K562 (cell line): ENCODE measurements at regions not wholly inside any gene's neighbourhood (a gene's known extent, or its start where the extent isn't known, plus 50 kb on each side); places are given as distances from the start of the nearest gene placed in this dataset.
A peak's percentile ranks its signal among the peaks of the same experiment; 100 is the strongest.

Experiments used
- ATAC-seq: fragments of 200-7000 bp; cut with Tn5 transposase; 3 replicates; pipeline ENCODE4 v1.9.1; 2020; ENCODE audit warnings: moderate library complexity
- BruUV-seq: library from RNA; stranded (reverse); fragments of 400-500 nt; replicated peaks from 2 replicates; lab custom pipeline; 2021; lab: Mats Ljungman, UMichigan
- CTCF ChIA-PET: fragments of 300-600 bp; formaldehyde crosslinking; extraction: SDS; loops from one replicate; lab custom pipeline; 2021; ENCODE audit warnings: low intra/inter-chr PET ratio; lab: Yijun Ruan, JAX
- POLR2A ChIA-PET: fragments of 300-600, 350-650 bp; sonication (Branson Sonifier 250); formaldehyde crosslinking; extraction: SDS; loops from one replicate; lab custom pipeline; 2021; ENCODE audit warnings: antibody characterized with exemption, inconsistent platforms; lab: Yijun Ruan, JAX
- DNase-seq, 4 experiments: peaks; one replicate each; pipeline versions ENCODE4 v3.0.0 to v3.0.0-alpha.2; 2011 to 2018; ENCODE audit warnings: low spot score in 3 of 4, mixed read lengths in 3 of 4; ENCODE audit errors: extremely low read depth in 1 of 4
- FAIRE-seq: peaks from 2 replicates; lab custom pipeline; 2011; peaks lifted over from hg19 to GRCh38; lab: Jason Lieb, UNC
- H2AFZ ChIP-seq: 2 replicates; pipeline ENCODE4 v1.6.0; 2011; ENCODE audit warnings: low read depth, low read length, control low read depth, inconsistent platforms
- H3K27ac ChIP-seq: fragments of 200-600 bp; 3 replicates; pipeline ENCODE4 v1.8.0; 2011; ENCODE audit warnings: low read depth, mild to moderate bottlenecking, control low read depth, inconsistent platforms, low read length, moderate library complexity, mixed read lengths; ENCODE audit errors: extremely low read depth
- H3K27me3 ChIP-seq, 2 experiments: fragments of 300-600 bp in 1 of 2; 2 replicates in 1 of 2; 3 replicates in 1 of 2; pipeline versions ENCODE4 v1.6.0 to v1.8.0; 2011; ENCODE audit warnings: inconsistent platforms in 2 of 2, low read length in 2 of 2, mild to moderate bottlenecking in 1 of 2, mixed read lengths in 1 of 2, moderate library complexity in 1 of 2; ENCODE audit not compliant: control insufficient read depth in 2 of 2, insufficient read depth in 2 of 2
- H3K36me3 ChIP-seq: fragments of 300-600 bp; 3 replicates; pipeline ENCODE4 v1.8.0; 2011; ENCODE audit warnings: mild to moderate bottlenecking, low read length, inconsistent platforms; ENCODE audit not compliant: control insufficient read depth, insufficient read depth
- H3K4me1 ChIP-seq, 2 experiments: fragments of 200-600 bp in 1 of 2; replicated peaks in 1 of 2; 2 replicates in 1 of 2; 3 replicates in 1 of 2; pipeline versions ENCODE4 v1.5.1 to v1.8.0; 2011; ENCODE audit warnings: inconsistent platforms in 2 of 2, low read length in 2 of 2, mild to moderate bottlenecking in 1 of 2, mixed read lengths in 1 of 2, moderate library complexity in 1 of 2; ENCODE audit not compliant: control insufficient read depth in 2 of 2, insufficient read depth in 2 of 2
- H3K4me2 ChIP-seq: 2 replicates; pipeline ENCODE4 v1.6.1; 2011; ENCODE audit warnings: low read length, control low read depth, inconsistent platforms, mixed read lengths; ENCODE audit not compliant: insufficient read depth
- H3K4me3 ChIP-seq: fragments of 200-600 bp; sonication (generic), shearing (Covaris generic); 2 replicates; pipeline ENCODE4 v1.5.1; 2016; ENCODE audit warnings: control low read depth, inconsistent platforms
- H3K79me2 ChIP-seq: fragments of 200-600 bp; 3 replicates; pipeline ENCODE4 v1.8.0; 2011; ENCODE audit warnings: low read length, inconsistent platforms; ENCODE audit not compliant: control insufficient read depth, insufficient read depth
- H3K9ac ChIP-seq, 2 experiments: 2 replicates each; pipeline versions ENCODE4 v1.6.0 to v1.6.1; 2011; ENCODE audit warnings: low read depth in 2 of 2, low read length in 2 of 2, control low read depth in 1 of 2, inconsistent platforms in 1 of 2, mild to moderate bottlenecking in 1 of 2, mixed read lengths in 1 of 2; ENCODE audit not compliant: insufficient read depth in 1 of 2
- H3K9me1 ChIP-seq: one replicate; pipeline ENCODE4 v1.6.0; 2011; ENCODE audit warnings: inconsistent platforms, mild to moderate bottlenecking, low read length, moderate library complexity; ENCODE audit not compliant: control insufficient read depth, insufficient read depth
- H3K9me3 ChIP-seq: replicated peaks from 2 replicates; pipeline ENCODE4 v1.5.1; 2011; ENCODE audit warnings: low read depth, low read length, inconsistent platforms; ENCODE audit not compliant: control insufficient read depth, insufficient read depth
- H4K20me1 ChIP-seq: replicated peaks from 2 replicates; pipeline ENCODE4 v1.6.1; 2011; ENCODE audit warnings: low read length, inconsistent platforms, mixed read lengths; ENCODE audit not compliant: control insufficient read depth, insufficient read depth
- C11orf30 ChIP-seq: fragments of 450-650 bp; IDR thresholded peaks from 2 replicates; pipeline ENCODE4 v1.6.1; 2016; ENCODE audit warnings: low read depth, mild to moderate bottlenecking
- CBX2 ChIP-seq: fragments of 200-600 bp; sonication (generic); IDR thresholded peaks from one replicate; pipeline ENCODE4 v1.6.1; 2012; ENCODE audit warnings: mild to moderate bottlenecking, low read length, inconsistent platforms; ENCODE audit not compliant: insufficient read depth, poor library complexity, severe bottlenecking
- DIDO1 ChIP-seq: fragments of 450-650 bp; IDR thresholded peaks from 2 replicates; pipeline ENCODE4 v1.6.1; 2016; ENCODE audit warnings: low read depth, missing biosample characterization, missing genetic modification characterization
- E2F6 ChIP-seq, 2 experiments: IDR thresholded peaks; 2 replicates each; pipeline ENCODE4 v1.6.1; 2011; ENCODE audit warnings: borderline replicate concordance in 1 of 2, control low read depth in 1 of 2, low read depth in 1 of 2, low read length in 1 of 2, mild to moderate bottlenecking in 1 of 2, mixed read lengths in 1 of 2, moderate library complexity in 1 of 2; ENCODE audit not compliant: insufficient read depth in 1 of 2, insufficient read length in 1 of 2, poor library complexity in 1 of 2, severe bottlenecking in 1 of 2; ENCODE audit errors: extremely low read depth in 1 of 2
- FOXJ3 ChIP-seq: sonication (generic); formaldehyde crosslinking; IDR thresholded peaks from 2 replicates; pipeline ENCODE4 v1.4.0; 2020; ENCODE audit warnings: mild to moderate bottlenecking, missing genetic modification reagents
- KDM2B ChIP-seq: fragments of 250-450 bp; sonication (Bioruptor Pico); IDR thresholded peaks from 2 replicates; pipeline ENCODE4 v1.8.0; 2021; ENCODE audit warnings: mild to moderate bottlenecking, moderate library complexity
- KLF6 ChIP-seq: fragments of 250-450 bp; sonication (Bioruptor Pico); IDR thresholded peaks from 2 replicates; pipeline ENCODE4 v1.4.0; 2020; ENCODE audit warnings: mild to moderate bottlenecking, moderate library complexity, borderline replicate concordance
- MAFG ChIP-seq: fragments of 450-650 bp; conservative IDR thresholded peaks from 2 replicates; pipeline ENCODE4 v1.6.1; 2016; ENCODE audit warnings: missing genetic modification characterization, missing compliant biosample characterization
- MTF1 ChIP-seq: fragments of 250-450 bp; sonication (Bioruptor Pico); IDR thresholded peaks from 2 replicates; pipeline ENCODE4 v1.9.0; 2021; ENCODE audit warnings: moderate library complexity, mild to moderate bottlenecking, inconsistent platforms, borderline replicate concordance
- NR4A1 ChIP-seq, 2 experiments: fragments of 250-450 bp in 1 of 2; fragments of 450-650 bp in 1 of 2; sonication (Bioruptor Pico) in 1 of 2; IDR thresholded peaks; 2 replicates each; pipeline versions ENCODE4 v1.4.0 to v1.6.1; 2016 to 2020; ENCODE audit warnings: mild to moderate bottlenecking in 2 of 2, missing compliant biosample characterization in 1 of 2, missing genetic modification characterization in 1 of 2, moderate library complexity in 1 of 2
- TFAP4 ChIP-seq: sonication (generic); formaldehyde crosslinking; IDR thresholded peaks from 2 replicates; pipeline ENCODE4 v1.8.0; 2022; ENCODE audit warnings: missing genetic modification reagents, mild to moderate bottlenecking, moderate library complexity, borderline replicate concordance
- TRIM25 ChIP-seq: fragments of 450-650 bp; IDR thresholded peaks from 2 replicates; pipeline ENCODE4 v1.7.0; 2016; ENCODE audit warnings: borderline replicate concordance
- ZNF197 ChIP-seq: fragments of 200-800 bp; sonication (Bioruptor generic); IDR thresholded peaks from 2 replicates; pipeline ENCODE4 v1.6.1; 2016; ENCODE audit warnings: low read depth, missing genetic modification characterization, missing compliant biosample characterization
- ZNF316 ChIP-seq: fragments of 450-650 bp; IDR thresholded peaks from 2 replicates; pipeline ENCODE4 v1.6.1; 2016
- ZNF668 ChIP-seq: fragments of 250-450 bp; sonication (Bioruptor Pico); IDR thresholded peaks from 2 replicates; pipeline ENCODE4 v1.8.0; 2022; ENCODE audit warnings: mild to moderate bottlenecking, inconsistent platforms
- WGBS: fragments of 100-300 bp; shearing (Covaris generic); methylation state at CpG from one replicate; pipeline ENCODE4 v1.1.6; 2016; ENCODE audit warnings: low coverage, mixed read lengths; ENCODE audit not compliant: insufficient coverage; ENCODE audit errors: missing lambda C conversion rate; 5-methylcytosine and 5-hydroxymethylcytosine counted together
- in situ Hi-C: fragments of 300-500 bp; cut with MboI; formaldehyde crosslinking; loops from 4 replicates; pipeline ENCODE4 v1.15.0; 2018; ENCODE audit warnings: inconsistent platforms, mixed read lengths
- intact Hi-C: fragments of 100-400 bp; cut with micrococcal nuclease; formaldehyde crosslinking; loops from 2 replicates; pipeline ENCODE4 v1.14.2; 2022
- TF ChIP-seq, protein P1 (sequence below): fragments of 450-650 bp; IDR thresholded peaks from 2 replicates; pipeline ENCODE4 v1.6.1; 2016; ENCODE audit warnings: mild to moderate bottlenecking

GRCh38 chr6:105816847-105817246, 269.3 kb upstream of the PRDM1 start:
- H4K20me1 ChIP-seq = no peaks in the 10 kb centered on the region
- no peak overlapping the region for H3K4me3 ChIP-seq
- H3K9me3 ChIP-seq = no peaks in the 10 kb centered on the region; the same call in 1 of the 2 replicates
- H3K27ac ChIP-seq = no peak overlapping the region
- in situ Hi-C loops = no loop called here
- ChIA-PET POLR2A (interaction anchor here (1.0 kb wide), 1 partner anchor 15 kb away, joined by 3 read pairs; no protein-coding TSS in a partner anchor), CTCF (interaction anchor here (0.7 kb wide), 1 partner anchor 104 kb away, joined by 4 read pairs; no protein-coding TSS in a partner anchor)
- H3K9ac ChIP-seq = no peak overlapping the region
- H3K4me1 ChIP-seq = peaks cover 7 to 36% of the 10 kb centered on the region in 2 experiments; a peak in 4 of 5 replicates
- H3K27me3 ChIP-seq = no peaks in the 10 kb centered on the region
- no peaks in the 10 kb centered on the region for H3K79me2 ChIP-seq
- no TSS peak for BruUV-seq
- WGBS = 46% methylated on average over 4 of the region's 4 CpGs
- H2AFZ ChIP-seq = peak overlapping the region; percentile 59
- intact Hi-C loops = loop anchor here (10.0 kb wide), 1 partner anchor 498 kb away; no protein-coding TSS in a partner anchor
- no peaks in the 10 kb centered on the region for H3K36me3 ChIP-seq
- DNase-seq (no peak), FAIRE-seq (no peak), ATAC-seq (no peak)
- H3K4me2 ChIP-seq = no peak overlapping the region
- no peaks in the 10 kb centered on the region for H3K9me1 ChIP-seq
- TF ChIP-seq E2F6 (IDR thresholded peaks at IDR 0.05; ENCODE audit: borderline replicate concordance in 1 of 2, extremely low read depth in 1 of 2, insufficient read depth in 1 of 2, insufficient read length in 1 of 2, low read depth in 1 of 2, low read length in 1 of 2, poor library complexity in 1 of 2, severe bottlenecking in 1 of 2) = no peak
- TF ChIP-seq, protein P1, sequence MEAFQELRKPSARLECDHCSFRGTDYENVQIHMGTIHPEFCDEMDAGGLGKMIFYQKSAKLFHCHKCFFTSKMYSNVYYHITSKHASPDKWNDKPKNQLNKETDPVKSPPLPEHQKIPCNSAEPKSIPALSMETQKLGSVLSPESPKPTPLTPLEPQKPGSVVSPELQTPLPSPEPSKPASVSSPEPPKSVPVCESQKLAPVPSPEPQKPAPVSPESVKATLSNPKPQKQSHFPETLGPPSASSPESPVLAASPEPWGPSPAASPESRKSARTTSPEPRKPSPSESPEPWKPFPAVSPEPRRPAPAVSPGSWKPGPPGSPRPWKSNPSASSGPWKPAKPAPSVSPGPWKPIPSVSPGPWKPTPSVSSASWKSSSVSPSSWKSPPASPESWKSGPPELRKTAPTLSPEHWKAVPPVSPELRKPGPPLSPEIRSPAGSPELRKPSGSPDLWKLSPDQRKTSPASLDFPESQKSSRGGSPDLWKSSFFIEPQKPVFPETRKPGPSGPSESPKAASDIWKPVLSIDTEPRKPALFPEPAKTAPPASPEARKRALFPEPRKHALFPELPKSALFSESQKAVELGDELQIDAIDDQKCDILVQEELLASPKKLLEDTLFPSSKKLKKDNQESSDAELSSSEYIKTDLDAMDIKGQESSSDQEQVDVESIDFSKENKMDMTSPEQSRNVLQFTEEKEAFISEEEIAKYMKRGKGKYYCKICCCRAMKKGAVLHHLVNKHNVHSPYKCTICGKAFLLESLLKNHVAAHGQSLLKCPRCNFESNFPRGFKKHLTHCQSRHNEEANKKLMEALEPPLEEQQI = no peak
- TF ChIP-seq KDM2B = no peak
- peak; percentile 69 for TF ChIP-seq C11orf30
- TF ChIP-seq MTF1 (CRISPR knock-in tag) = no peak
- TF ChIP-seq NR4A1 (CRISPR knock-in tag; IDR thresholded peaks at IDR 0.05) = no peak
- no peak for TF ChIP-seq NR4A1 (tag; IDR thresholded peaks at IDR 0.05)
- TF ChIP-seq FOXJ3 (CRISPR knock-in tag) = no peak
- no peak for TF ChIP-seq KLF6 (CRISPR knock-in tag)
- peak; percentile 77 for TF ChIP-seq ZNF316
- TF ChIP-seq MAFG (tag) = peak; percentile 32; the same call in 1 of the 2 replicates
- TF ChIP-seq TFAP4 (CRISPR knock-in tag) = no peak
- TF ChIP-seq ZNF197 = no peak
- TF ChIP-seq CBX2 = no peak
- no peak for TF ChIP-seq DIDO1
- no peak for TF ChIP-seq ZNF668 (CRISPR knock-in tag)
- TF ChIP-seq TRIM25 = no peak
